Gastrocnemius medialis (tissue), 4 donors: ENCODE measurements at regions not wholly inside any gene's neighbourhood (a gene's known extent, or its start where the extent isn't known, plus 50 kb on each side); places are given as distances from the start of the nearest gene placed in this dataset.

Experiments
- ATAC-seq, 2 donors: fragments of 150-250 bp; one replicate each; pipeline ENCODE4 v1.9.1; 2016
- DNase-seq, 2 donors: peaks; one replicate each; pipeline ENCODE4 v3.0.0-alpha.2; 2019
- H3K27ac ChIP-seq, 4 donors: fragments of 200-600 bp; sonication (generic); 1 replicate in 1 of 4; 2 replicates in 3 of 4; pipeline ENCODE4 v1.5.1; 2016 to 2018; ENCODE audit warnings: mild to moderate bottlenecking in 2 of 4, moderate library complexity in 1 of 4
- H3K27me3 ChIP-seq, 3 donors: fragments of 200-600 bp; sonication (generic) in 2 of 3; 1 replicate in 1 of 3; 2 replicates in 2 of 3; pipeline versions ENCODE4 v1.5.1 to v1.6.0; 2016 to 2019; ENCODE audit warnings: mild to moderate bottlenecking in 1 of 3, moderate library complexity in 1 of 3
- H3K36me3 ChIP-seq, 2 donors: fragments of 200-600 bp; sonication (generic) in 1 of 2; one replicate each; pipeline ENCODE4 v1.5.1; 2017 to 2018
- H3K4me1 ChIP-seq, 2 donors: fragments of 200-600 bp; sonication (generic) in 1 of 2; one replicate each; pipeline ENCODE4 v1.5.1; 2016 to 2017; ENCODE audit warnings: mild to moderate bottlenecking in 2 of 2
- H3K4me3 ChIP-seq, 4 donors: fragments of 200-600 bp; sonication (generic) in 3 of 4; 1 replicate in 1 of 4; 2 replicates in 3 of 4; pipeline ENCODE4 v1.5.1; 2016 to 2019; ENCODE audit warnings: mild to moderate bottlenecking in 2 of 4
- H3K9me3 ChIP-seq, 3 donors: fragments of 200-600 bp; sonication (generic) in 2 of 3; 1 replicate in 1 of 3; 2 replicates in 2 of 3; pipeline ENCODE4 v1.5.1; 2016 to 2019
- POLR2A ChIP-seq, 2 donors: fragments of 450-650 bp; IDR thresholded peaks; one replicate each; pipeline ENCODE4 v1.6.1; 2017; ENCODE audit warnings: antibody characterized with exemption in 2 of 2, mild to moderate bottlenecking in 2 of 2, moderate library complexity in 2 of 2
- in situ Hi-C, 4 donors: fragments of 200-750 bp; cut with MboI; loops; one replicate each; pipeline versions ENCODE4 v1.15.0 to v1.8.0; 2017; ENCODE audit warnings: low sequenced_read_pairs in 4 of 4
- intact Hi-C: fragments of 100-400 bp; cut with DNase I; formaldehyde crosslinking; loops from one replicate; pipeline ENCODE4 v1.15.1; 2023; ENCODE audit warnings: low total_unique reads
- TF ChIP-seq, protein P1 (sequence below), 5 experiments: fragments of 450-650 bp in 3 of 5; fragments of 200-600 bp in 2 of 5; sonication (generic) in 2 of 5; IDR thresholded peaks in 4 of 5; conservative IDR thresholded peaks in 1 of 5; 1 replicate in 4 of 5; 2 replicates in 1 of 5; pipeline ENCODE4 v1.5.1; 2016 to 2019; ENCODE audit warnings: antibody characterized with exemption in 5 of 5, mild to moderate bottlenecking in 3 of 5, moderate library complexity in 3 of 5

DNA sequence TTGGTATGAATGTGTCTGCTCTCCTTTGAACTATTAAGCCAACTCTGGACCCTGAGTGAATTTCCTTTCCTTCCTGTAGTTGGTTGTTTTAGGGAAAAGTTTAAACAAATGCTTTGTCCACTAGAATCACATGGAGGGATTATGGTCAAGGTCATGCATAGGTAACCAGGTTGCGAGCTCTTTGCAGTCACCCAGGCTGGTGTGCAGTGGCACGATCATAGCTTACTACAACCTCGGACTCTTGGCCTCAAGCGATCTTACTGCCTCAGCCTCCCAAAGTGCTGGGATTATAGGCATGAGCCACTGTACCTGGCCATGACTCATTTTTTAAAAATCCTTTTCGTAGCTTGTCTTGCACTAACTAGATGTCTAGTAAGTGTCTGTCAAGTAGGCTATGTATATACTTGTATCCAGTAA is 88.0 kb upstream of the SOX4 start:
- peaks cover 15 to 17% of the 10 kb centered on the region in 2 donors for H3K4me1 ChIP-seq
- ATAC-seq (no peak), DNase-seq (no peak)
- in situ Hi-C loops = no loop called here
- no peak overlapping the region for H3K27ac ChIP-seq
- TF ChIP-seq, protein P1, sequence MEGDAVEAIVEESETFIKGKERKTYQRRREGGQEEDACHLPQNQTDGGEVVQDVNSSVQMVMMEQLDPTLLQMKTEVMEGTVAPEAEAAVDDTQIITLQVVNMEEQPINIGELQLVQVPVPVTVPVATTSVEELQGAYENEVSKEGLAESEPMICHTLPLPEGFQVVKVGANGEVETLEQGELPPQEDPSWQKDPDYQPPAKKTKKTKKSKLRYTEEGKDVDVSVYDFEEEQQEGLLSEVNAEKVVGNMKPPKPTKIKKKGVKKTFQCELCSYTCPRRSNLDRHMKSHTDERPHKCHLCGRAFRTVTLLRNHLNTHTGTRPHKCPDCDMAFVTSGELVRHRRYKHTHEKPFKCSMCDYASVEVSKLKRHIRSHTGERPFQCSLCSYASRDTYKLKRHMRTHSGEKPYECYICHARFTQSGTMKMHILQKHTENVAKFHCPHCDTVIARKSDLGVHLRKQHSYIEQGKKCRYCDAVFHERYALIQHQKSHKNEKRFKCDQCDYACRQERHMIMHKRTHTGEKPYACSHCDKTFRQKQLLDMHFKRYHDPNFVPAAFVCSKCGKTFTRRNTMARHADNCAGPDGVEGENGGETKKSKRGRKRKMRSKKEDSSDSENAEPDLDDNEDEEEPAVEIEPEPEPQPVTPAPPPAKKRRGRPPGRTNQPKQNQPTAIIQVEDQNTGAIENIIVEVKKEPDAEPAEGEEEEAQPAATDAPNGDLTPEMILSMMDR (IDR thresholded peaks at IDR 0.05 in 4 of 5, conservative IDR thresholded peaks at IDR 0.05 in 1 of 5) = no peak
- no peak for TF ChIP-seq POLR2A (IDR thresholded peaks at IDR 0.05)
- intact Hi-C loops = no loop called here
- H3K4me3 ChIP-seq = no peak overlapping the region
- H3K36me3 ChIP-seq = no peaks in the 10 kb centered on the region
- no peaks in the 10 kb centered on the region for H3K9me3 ChIP-seq
- H3K27me3 ChIP-seq = no peaks in the 10 kb centered on the region

DNA sequence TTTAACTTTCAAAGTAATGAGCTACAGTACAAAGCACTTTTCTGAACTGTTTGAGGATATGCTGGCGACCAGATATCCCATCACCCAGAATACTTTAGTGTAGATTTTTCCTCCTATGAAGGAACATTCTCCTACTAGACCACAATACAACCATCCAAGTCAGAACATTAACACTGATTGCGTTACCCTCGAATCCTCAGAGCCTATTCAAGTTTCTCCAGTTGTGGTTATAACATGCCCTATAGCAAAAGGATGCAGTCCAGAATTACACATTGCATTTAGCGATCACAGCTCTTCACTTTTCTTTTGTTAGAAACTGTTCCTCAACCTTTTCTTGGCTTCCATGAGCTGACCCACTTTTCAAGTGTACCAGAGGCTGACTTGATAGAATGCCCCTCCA is 87.4 kb upstream of the SOX4 start:
- no peaks in the 10 kb centered on the region for H3K27me3 ChIP-seq
- H3K9me3 ChIP-seq = no peaks in the 10 kb centered on the region
- DNase-seq (no peak), ATAC-seq (no peak)
- H3K36me3 ChIP-seq = no peaks in the 10 kb centered on the region
- H3K4me3 ChIP-seq = no peak overlapping the region
- H3K27ac ChIP-seq = no peak overlapping the region
- TF ChIP-seq, protein P1 (IDR thresholded peaks at IDR 0.05 in 4 of 5, conservative IDR thresholded peaks at IDR 0.05 in 1 of 5) = no peak
- no peak for TF ChIP-seq POLR2A (IDR thresholded peaks at IDR 0.05)
- H3K4me1 ChIP-seq = peaks cover 10 to 11% of the 10 kb centered on the region in 2 donors
- in situ Hi-C loops = no loop called here
- intact Hi-C loops = no loop called here

DNA sequence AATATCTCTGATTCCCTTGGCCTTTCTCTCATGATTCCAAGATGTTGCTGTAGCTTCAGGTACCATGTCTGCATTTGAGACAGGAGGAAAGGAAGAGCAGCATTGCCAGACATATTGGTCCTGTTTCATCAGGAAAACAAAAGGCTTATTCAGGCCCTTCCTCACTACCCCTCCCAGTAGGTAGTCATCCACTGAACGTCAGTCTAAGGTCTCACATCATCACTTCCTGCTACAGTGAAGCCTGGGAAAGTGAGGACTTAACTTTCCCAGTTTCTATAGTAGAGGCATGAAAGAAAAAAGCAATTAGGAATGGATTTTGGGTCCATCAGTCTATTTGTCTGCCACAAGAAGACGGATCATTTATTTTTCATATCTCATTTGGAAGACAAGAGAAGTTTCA is 85.7 kb upstream of the SOX4 start:
- no peaks in the 10 kb centered on the region for H3K36me3 ChIP-seq
- DNase-seq (no peak), ATAC-seq (no peak)
- TF ChIP-seq, protein P1 (IDR thresholded peaks at IDR 0.05 in 4 of 5, conservative IDR thresholded peaks at IDR 0.05 in 1 of 5) = no peak
- no peaks in the 10 kb centered on the region for H3K4me1 ChIP-seq
- H3K4me3 ChIP-seq = no peak overlapping the region
- no peaks in the 10 kb centered on the region for H3K27me3 ChIP-seq
- intact Hi-C loops = no loop called here
- in situ Hi-C loops = no loop called here
- no peak overlapping the region for H3K27ac ChIP-seq
- no peaks in the 10 kb centered on the region for H3K9me3 ChIP-seq

DNA sequence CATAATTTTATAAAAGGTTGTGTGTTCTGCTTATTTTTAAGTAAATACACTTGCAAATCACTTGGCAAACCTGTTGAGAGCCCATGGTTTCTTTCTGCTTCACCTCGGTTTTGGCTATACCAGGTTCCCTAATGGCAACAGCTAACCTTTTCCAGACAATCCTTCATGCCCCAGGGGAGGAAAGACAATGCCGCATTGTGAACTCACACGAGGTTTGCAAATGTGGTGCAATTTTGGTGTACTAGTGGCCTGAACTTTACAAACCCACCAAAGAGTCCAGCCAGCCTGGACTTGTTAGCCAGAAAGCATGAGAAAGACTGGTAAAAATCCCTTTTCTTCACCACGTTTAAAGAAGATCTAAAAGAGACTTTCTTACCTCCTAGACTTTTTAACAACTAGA is 84.8 kb upstream of the SOX4 start:
- intact Hi-C loops = no loop called here
- no peaks in the 10 kb centered on the region for H3K27me3 ChIP-seq
- no peaks in the 10 kb centered on the region for H3K36me3 ChIP-seq
- no peaks in the 10 kb centered on the region for H3K4me1 ChIP-seq
- ATAC-seq (no peak), DNase-seq (no peak)
- TF ChIP-seq POLR2A (IDR thresholded peaks at IDR 0.05) = no peak
- TF ChIP-seq, protein P1 (IDR thresholded peaks at IDR 0.05 in 4 of 5, conservative IDR thresholded peaks at IDR 0.05 in 1 of 5) = no peak
- H3K4me3 ChIP-seq = no peak overlapping the region
- H3K9me3 ChIP-seq = no peaks in the 10 kb centered on the region
- H3K27ac ChIP-seq = no peak overlapping the region
- in situ Hi-C loops = no loop called here

DNA sequence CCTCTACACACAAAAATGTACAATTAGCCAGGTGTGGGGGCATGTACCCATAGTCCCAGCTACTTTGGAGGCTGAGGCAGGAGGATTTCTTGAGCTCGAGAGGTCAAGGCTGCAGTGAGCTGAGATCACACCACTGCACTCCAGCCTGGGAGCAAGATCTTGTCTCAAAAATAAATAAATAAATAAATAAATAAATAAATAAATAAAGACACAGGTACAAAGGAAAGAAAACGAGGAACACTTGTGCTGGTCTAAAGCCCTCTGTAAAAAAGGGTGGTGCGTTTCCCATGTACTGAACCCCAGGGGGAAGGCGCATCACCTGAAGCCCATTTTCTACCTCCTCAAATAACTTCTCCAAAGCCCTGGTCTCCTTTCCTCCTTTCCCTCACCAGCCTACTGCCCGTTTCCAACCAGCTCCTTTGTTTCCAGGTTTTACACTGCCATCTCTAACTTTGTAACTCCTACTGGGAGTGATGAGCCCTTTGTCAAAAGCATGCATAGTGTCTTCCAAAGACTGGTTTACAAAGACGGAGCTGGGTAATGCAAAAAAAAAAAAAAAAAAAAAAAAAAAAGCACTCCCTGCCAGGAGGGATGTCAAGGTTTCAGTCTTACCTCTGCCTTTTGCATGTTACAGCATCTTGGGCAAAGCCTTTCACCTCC is 81.5 kb upstream of the SOX4 start:
- Histone ChIP-seq H3K4me3 (no peak overlapping the region), H3K36me3 (no peaks in the 10 kb centered on the region), H3K9me3 (no peaks in the 10 kb centered on the region), H3K27me3 (no peaks in the 10 kb centered on the region), H3K27ac (no peak overlapping the region), H3K4me1 (no peaks in the 10 kb centered on the region)
- TF ChIP-seq, protein P1 (IDR thresholded peaks at IDR 0.05 in 4 of 5, conservative IDR thresholded peaks at IDR 0.05 in 1 of 5) = no peak
- no peak for TF ChIP-seq POLR2A (IDR thresholded peaks at IDR 0.05)
- intact Hi-C loops = no loop called here
- ATAC-seq (no peak), DNase-seq (no peak)
- in situ Hi-C loops = no loop called here
